ENCODE measurements at regions not wholly inside any gene's neighbourhood (a gene's known extent, or its start where the extent isn't known, plus 50 kb on each side); places are given as distances from the start of the nearest gene placed in this dataset.

GRCh38 chr2:145095641-145096435 lies 575.9 kb upstream of the ZEB2 start:
- Histone ChIP-seq H3K9me3 (ENCODE audit: control extremely low read depth in 1 of 3, control insufficient read depth in 2 of 3, insufficient read depth in 1 of 3, low read length in 2 of 3) (no peaks in the 10 kb centered on the region), H3K36me3 (replicated peaks in 1 of 2; ENCODE audit: control extremely low read depth in 1 of 2, control insufficient read depth in 1 of 2, extremely low read depth in 1 of 2, insufficient read depth in 2 of 2, low read length in 1 of 2) (no peaks in the 10 kb centered on the region), H3K27ac (ENCODE audit: low read length in 2 of 2) (no peak overlapping the region), H3K4me3 (ENCODE audit: control extremely low read depth in 1 of 5, extremely low read depth in 1 of 5, insufficient read depth in 1 of 5, low read depth in 2 of 5, low read length in 4 of 5) (no peak overlapping the region), H3K9ac (ENCODE audit: low read length) (no peak overlapping the region), H2AFZ (ENCODE audit: insufficient read depth, low read depth, low read length, poor library complexity, severe bottlenecking) (no peak overlapping the region), H3K4me2 (replicated peaks; ENCODE audit: low read depth, low read length, poor library complexity, severe bottlenecking) (no peak overlapping the region), H3K4me1 (ENCODE audit: control insufficient read depth in 2 of 2, insufficient read depth in 2 of 2, low read length in 2 of 2) (no peaks in the 10 kb centered on the region), H3K27me3 (replicated peaks in 1 of 4; ENCODE audit: control extremely low read depth in 1 of 4, control insufficient read depth in 3 of 4, insufficient read depth in 4 of 4, low read length in 3 of 4) (no peaks in the 10 kb centered on the region), H3K79me2 (ENCODE audit: control insufficient read depth, insufficient read depth, low read length) (no peaks in the 10 kb centered on the region), H4K20me1 (ENCODE audit: control insufficient read depth, insufficient read depth, low read length, poor library complexity, severe bottlenecking) (no peaks in the 10 kb centered on the region)
- TF ChIP-seq EZH2 (IDR thresholded peaks at IDR 0.05; ENCODE audit: borderline replicate concordance, insufficient read depth, low read depth, low read length, poor library complexity, severe bottlenecking) (no peak), CTCF (IDR thresholded peaks at IDR 0.05) (no peak)
- no peak overlapping the region for H3K4me3 Mint-ChIP-seq
- WGBS (ENCODE audit: insufficient coverage): no CpG with 5 or more reads among the region's 3 CpGs
- peaks cover 7% of the 10 kb centered on the region for H3K4me1 Mint-ChIP-seq
- H3K27ac Mint-ChIP-seq: no peak overlapping the region
- intact Hi-C loops (cut with micrococcal nuclease): no loop called here
- CTCF ChIA-PET: no interaction called here
- DNase-seq (no peak), ATAC-seq (ENCODE audit: low read depth) (no peak)
- no peaks in the 10 kb centered on the region for H3K27me3 Mint-ChIP-seq
- H3K9me3 Mint-ChIP-seq (ENCODE audit: insufficient read depth): peaks cover 2% of the 10 kb centered on the region
- POLR2A ChIA-PET: no interaction called here

- no peaks in the 10 kb centered on the region for H3K4me1 ChIP-seq (ENCODE audit: control insufficient read depth in 2 of 2, insufficient read depth in 2 of 2, low read length in 2 of 2)
- CTCF ChIA-PET: interaction anchor here (0.6 kb wide), 1 partner anchor 1054 kb away, joined by 3 read pairs; no protein-coding TSS in a partner anchor
- no peaks in the 10 kb centered on the region for H3K36me3 ChIP-seq (replicated peaks in 1 of 2; ENCODE audit: control extremely low read depth in 1 of 2, control insufficient read depth in 1 of 2, extremely low read depth in 1 of 2, insufficient read depth in 2 of 2, low read length in 1 of 2)
- no peak overlapping the region for H3K4me3 ChIP-seq (ENCODE audit: control extremely low read depth in 1 of 5, extremely low read depth in 1 of 5, insufficient read depth in 1 of 5, low read depth in 2 of 5, low read length in 4 of 5)
- Mint-ChIP-seq H3K27me3 (no peaks in the 10 kb centered on the region), H3K27ac (no peak overlapping the region), H3K4me3 (no peak overlapping the region), H3K4me1 (peaks cover 7% of the 10 kb centered on the region), H3K9me3 (ENCODE audit: insufficient read depth) (peaks cover 2% of the 10 kb centered on the region)
- intact Hi-C loops (cut with micrococcal nuclease): no loop called here
- POLR2A ChIA-PET: no interaction called here
- no peak overlapping the region for H2AFZ ChIP-seq (ENCODE audit: insufficient read depth, low read depth, low read length, poor library complexity, severe bottlenecking)
- H3K9ac ChIP-seq (ENCODE audit: low read length): no peak overlapping the region
- ATAC-seq (ENCODE audit: low read depth) (no peak), DNase-seq (no peak)
- no peaks in the 10 kb centered on the region for H3K27me3 ChIP-seq (replicated peaks in 1 of 4; ENCODE audit: control extremely low read depth in 1 of 4, control insufficient read depth in 3 of 4, insufficient read depth in 4 of 4, low read length in 3 of 4)
- no peak overlapping the region for H3K27ac ChIP-seq (ENCODE audit: low read length in 2 of 2)
- peaks cover 0 to 4% (median 0%) of the 10 kb centered on the region in 3 donors for H3K9me3 ChIP-seq (ENCODE audit: control extremely low read depth in 1 of 3, control insufficient read depth in 2 of 3, insufficient read depth in 1 of 3, low read length in 2 of 3)
- H3K79me2 ChIP-seq (ENCODE audit: control insufficient read depth, insufficient read depth, low read length): no peaks in the 10 kb centered on the region
- no peak for TF ChIP-seq CTCF (IDR thresholded peaks at IDR 0.05)
- no peak for TF ChIP-seq EZH2 (IDR thresholded peaks at IDR 0.05; ENCODE audit: borderline replicate concordance, insufficient read depth, low read depth, low read length, poor library complexity, severe bottlenecking)
- H4K20me1 ChIP-seq (ENCODE audit: control insufficient read depth, insufficient read depth, low read length, poor library complexity, severe bottlenecking): no peaks in the 10 kb centered on the region
- H3K4me2 ChIP-seq (replicated peaks; ENCODE audit: low read depth, low read length, poor library complexity, severe bottlenecking): no peak overlapping the region
These were observed 574.5 kb upstream of the ZEB2 start for GRCh38 chr2:145094370-145094769.
